G401.6 (cell line): ENCODE measurements at regions not wholly inside any gene's neighbourhood (a gene's known extent, or its start where the extent isn't known, plus 50 kb on each side); places are given as distances from the start of the nearest gene placed in this dataset.
"Not testable (repeated sequence)": the region's sequence is repeated elsewhere in the genome, so short reads cannot be mapped to it uniquely, and the experiment has no call there.

Experiments used
- FAIRE-seq: peaks from 2 replicates; lab custom pipeline; 2012; peaks lifted over from hg19 to GRCh38; lab: Jason Lieb, UNC

DNA sequence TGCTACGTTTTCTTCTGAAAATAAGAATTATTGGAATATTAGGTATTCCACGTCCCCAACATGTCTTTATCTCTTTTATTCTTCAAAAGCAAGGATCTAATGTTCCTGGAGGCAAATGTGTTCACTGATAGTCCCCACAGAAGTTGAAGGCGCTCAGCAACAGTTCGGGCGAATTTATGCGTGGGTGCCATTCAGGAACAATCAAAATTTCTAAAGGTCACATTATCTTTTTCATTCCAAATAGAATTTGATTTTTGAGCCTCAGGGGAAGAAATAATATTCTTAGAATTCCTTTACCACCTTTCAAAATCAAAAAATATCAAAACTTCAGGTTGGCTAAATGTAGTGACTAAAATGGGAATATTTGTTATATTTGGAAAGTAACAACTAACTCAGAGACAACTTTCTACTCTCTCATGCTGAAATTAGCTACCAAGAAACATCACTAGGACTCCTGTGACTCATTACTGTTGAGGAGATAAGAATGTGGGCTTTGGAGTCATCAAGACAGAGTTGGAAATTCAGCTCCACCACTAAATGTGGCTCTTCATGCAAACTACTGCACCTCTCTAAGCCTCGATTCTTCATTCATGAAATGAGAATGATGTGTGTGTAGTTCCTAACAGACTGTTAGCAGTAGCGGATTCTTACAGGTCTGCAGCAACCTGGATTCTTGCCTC, 72.3 kb upstream of the KIT start:
- FAIRE-seq, result no peak

DNA sequence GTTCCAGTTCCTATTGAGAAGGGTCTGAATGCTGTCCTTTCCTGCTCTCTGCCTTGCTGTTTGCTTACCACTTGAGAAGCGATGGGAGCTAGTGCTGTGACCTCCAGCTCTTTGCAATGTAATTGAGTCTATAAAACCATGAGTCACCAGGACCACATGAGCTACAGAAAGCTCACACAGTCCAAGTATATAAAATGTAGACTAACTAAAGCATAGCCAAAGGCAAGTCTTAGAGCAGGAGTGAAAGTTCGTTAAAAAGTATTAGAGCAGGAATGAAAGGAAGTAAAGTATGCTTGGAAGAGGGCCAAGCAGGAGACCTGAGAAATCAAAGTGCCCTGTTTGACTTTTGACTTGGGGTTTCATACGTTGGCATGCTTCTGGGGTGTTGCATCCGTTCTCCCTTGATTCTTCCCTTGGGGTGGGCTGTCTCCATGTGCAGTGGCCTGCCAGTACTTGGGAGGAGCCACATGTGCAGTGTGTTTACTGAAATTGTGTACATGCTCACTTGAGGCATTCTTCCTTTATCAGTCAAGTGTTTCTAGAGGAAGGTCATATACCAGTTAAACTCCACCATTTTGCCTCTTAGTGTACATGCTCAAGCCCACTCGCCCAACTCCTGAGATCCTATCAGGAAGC, 71.3 kb upstream of the KIT start:
- FAIRE-seq, result no peak

DNA sequence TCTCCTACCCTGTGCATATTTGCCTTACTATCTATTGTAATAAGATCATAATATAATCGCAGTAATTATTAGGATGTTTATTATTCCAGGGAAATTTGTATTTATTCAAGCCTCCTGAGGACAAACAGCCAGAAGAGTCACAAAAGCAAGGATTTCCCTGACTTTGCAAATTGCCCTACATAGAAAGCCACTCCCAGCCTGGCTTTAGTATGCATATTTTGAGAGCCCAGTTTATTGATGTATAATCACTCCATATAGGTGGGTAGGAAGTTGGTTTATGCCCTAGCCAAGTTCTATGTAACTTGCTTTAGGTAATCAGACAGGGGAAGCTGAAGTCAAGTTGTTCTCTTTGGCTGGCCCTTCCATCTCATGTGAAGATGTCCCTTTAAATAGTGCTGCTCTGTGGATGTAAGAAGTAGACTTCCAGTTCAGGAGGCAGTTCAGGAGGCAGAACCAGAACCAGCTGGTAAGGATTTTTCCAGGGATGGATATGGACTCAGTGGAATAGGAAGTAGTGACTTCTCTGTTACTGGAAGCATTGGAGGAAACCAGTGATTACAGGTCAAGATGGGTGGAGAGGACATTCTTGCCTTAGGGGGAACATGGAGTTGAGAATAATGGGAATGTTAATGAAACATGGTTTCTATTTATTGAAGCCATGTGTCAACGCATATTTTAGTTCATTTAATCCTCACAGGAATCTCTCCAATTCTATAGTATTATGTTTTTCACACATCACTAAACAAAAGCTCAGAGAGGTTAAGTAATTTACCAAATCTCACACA, 70.5 kb upstream of the KIT start:
- FAIRE-seq, result no peak

DNA sequence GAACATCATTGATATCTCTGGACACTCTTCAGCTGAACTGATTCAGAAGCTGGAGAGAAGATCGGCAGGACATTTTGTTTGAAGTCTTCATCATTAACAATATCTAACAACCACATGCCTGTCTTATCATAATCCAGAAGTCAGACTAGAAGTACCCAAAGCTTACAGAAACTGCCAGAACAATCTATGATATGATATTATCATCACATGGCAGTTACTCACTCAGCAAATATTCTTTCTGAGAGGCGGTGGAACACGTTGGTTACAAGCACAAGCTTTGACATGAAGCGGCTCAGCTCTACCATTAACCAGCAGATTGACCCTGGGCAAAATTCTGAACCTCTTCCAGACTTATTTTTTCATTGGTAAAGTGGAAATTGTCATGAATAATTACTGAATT, 69.4 kb upstream of the KIT start:
- no peak for FAIRE-seq

DNA sequence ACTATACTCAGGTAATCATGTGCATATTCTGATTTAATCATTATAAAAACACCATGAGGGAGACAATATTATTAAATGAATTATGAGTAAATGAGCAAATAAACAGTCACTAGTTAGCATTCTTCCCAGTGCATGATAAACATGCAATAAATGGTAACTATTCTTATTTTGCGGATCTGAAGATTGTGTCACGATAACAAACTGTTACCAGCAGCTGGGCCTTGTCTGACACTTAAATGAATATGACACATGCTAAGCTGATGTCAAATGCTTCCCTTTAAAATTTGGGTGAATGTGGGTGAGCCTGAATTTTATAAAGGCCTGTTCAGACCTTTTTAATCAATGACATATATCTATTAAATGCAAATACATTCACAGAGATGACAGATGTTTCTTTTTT, 68.2 kb upstream of the KIT start:
- FAIRE-seq, result no peak

DNA sequence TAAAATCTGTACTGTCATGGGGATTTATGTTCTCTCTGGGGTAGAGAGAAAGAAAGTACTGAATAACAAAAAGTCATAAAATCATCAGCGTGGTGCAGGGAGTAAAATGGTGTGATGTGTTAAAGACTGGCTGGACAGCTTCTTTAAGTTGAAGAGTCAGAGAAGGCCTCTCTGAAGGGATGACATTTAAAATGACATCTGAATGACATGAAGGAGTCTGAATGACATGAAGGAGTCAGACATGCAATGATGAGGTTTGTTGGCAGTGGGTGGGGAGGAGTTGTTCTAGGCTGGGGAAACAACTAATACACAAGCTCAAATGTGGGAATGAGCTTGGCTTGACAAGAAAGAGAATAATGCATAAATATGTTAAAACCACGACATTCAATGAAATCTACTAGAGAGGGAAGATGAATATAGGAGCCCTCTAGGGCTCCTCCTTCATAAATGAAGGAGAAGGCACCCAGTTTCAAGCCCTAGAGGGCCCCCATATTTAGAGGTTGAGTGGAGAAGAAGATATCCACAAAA, 63.9 kb upstream of the KIT start:
- no peak for FAIRE-seq

DNA sequence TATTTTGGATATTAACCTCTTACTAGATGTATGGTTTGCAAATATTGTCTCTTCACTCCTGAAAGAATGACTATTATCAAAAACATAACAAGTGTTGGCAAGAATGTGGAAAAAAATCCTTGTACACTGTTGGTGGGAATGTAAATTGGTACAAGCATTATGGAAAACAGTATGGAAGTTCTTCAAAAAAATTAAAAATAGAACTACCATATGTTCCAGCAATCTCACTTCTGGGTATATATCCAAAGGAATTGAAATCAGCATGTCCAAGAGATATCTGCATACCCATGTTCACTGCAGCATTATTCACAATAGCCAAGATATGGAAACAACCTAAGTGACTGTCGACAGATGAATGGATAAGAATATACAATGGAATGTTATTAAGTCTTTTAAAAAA, 61.6 kb upstream of the KIT start:
- FAIRE-seq, result no peak

DNA sequence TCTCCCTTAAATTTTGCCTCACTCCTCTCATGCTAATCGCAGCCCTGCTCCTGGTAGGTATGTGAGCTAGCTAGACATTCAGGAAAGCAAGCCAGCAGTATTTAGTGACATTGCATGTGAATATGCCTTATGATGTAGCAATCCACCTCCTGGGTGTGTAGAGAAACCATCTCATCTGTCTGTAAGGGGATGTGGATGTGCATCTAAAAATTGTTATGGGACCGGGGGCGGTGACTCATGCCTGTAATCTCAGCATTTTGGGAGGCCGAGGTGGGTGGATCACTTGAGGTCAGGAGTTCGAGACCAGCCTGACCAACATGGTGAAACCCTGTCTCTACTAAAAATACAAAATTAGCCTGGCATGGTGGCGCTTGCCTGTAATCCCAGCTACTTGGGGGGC, 60.1 kb upstream of the KIT start:
- FAIRE-seq, result not testable (repeated sequence)

DNA sequence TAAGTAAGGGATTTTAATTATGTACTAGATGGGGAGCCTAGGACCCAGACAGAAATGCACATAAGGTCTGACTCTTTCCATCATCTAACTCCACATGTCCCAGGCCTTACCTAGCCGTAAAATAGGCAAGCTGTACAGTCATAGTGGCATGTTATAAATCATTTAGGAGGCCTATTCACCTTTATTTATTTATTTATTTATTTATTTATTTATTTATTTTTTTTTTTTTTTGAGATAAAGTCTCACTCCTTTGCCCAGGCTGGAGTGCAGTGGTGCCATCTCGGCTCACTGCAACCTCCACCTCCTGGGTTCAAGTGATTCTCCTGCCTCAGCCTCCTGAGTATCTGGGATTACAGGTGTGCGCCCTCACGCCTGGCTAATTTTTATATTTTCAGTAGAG, 55.6 kb upstream of the KIT start:
- not testable (repeated sequence) for FAIRE-seq

DNA sequence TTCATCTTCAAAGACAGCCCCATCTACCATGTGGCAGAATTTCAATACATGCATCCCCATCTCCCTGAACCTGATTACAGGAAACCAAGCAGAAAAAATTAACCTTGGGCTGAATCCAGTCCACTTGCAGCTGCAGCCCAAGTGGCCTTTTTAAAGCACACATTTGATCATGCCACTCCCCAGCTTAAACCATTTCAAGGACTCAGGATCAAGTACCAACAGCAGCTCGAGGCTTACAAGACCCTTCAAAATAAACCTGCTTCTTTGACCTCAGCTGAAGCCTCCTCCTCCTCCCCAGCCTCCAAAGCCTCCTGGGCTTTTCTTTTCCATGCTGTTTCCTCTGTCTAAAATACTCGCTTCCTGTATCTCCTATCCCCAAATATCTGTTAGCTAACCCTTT, 50.7 kb upstream of the KIT start:
- no peak for FAIRE-seq

DNA sequence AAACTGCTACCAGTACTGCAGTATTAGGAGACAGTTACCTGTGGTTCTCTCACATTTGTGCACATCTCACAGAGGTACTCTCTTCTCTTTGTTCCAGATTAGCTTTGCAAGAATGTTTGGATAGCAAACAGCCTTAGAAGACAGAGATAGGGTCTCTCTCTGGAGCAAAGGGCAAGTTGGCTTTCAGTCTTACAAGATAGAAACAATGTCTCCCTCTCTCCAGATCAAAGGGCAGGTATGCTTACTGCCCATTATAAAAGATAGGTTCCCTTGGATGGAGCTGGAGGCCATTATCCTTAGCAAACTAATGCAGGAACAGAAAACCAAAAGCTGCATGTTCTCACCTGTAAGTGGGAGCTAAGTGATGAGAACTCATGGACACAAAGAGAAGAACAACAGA, 50.2 kb upstream of the KIT start:
- no peak for FAIRE-seq
